Stomach (tissue), 8 donors: ENCODE measurements at regions not wholly inside any gene's neighbourhood (a gene's known extent, or its start where the extent isn't known, plus 50 kb on each side); places are given as distances from the start of the nearest gene placed in this dataset.

Experiments used
- DNase-seq, 2 donors: peaks; one replicate each; pipeline versions ENCODE4 v3.0.0 to v3.0.0-alpha.2; 2013 to 2019
- H3K27ac ChIP-seq, 5 donors: fragments of 200-600 bp in 4 of 5; sonication (generic) in 4 of 5; one replicate each; pipeline ENCODE4 v1.5.1; 2013 to 2019; ENCODE audit warnings: mild to moderate bottlenecking in 1 of 5, moderate library complexity in 1 of 5
- H3K27me3 ChIP-seq, 3 donors: fragments of 200-600 bp; sonication (generic); one replicate each; pipeline ENCODE4 v1.5.1; 2017 to 2019; ENCODE audit warnings: mixed run types in 1 of 3
- H3K36me3 ChIP-seq, 4 donors: fragments of 200-600 bp; sonication (generic); 1 replicate in 3 of 4; 2 replicates in 1 of 4; pipeline ENCODE4 v1.5.1; 2016 to 2019
- H3K4me1 ChIP-seq, 4 donors: fragments of 200-600 bp; sonication (generic); one replicate each; pipeline ENCODE4 v1.5.1; 2016 to 2019
- H3K4me3 ChIP-seq, 4 donors: fragments of 200-600 bp; sonication (generic) in 3 of 4; one replicate each; pipeline ENCODE4 v1.5.1; 2016 to 2019; ENCODE audit warnings: mild to moderate bottlenecking in 1 of 4
- H3K9me3 ChIP-seq, 4 donors: fragments of 200-600 bp; sonication (generic); one replicate each; pipeline ENCODE4 v1.5.1; 2016 to 2019
- EP300 ChIP-seq: sonication (generic); formaldehyde crosslinking; IDR thresholded peaks from one replicate; pipeline ENCODE4 v1.6.1; 2017; ENCODE audit warnings: antibody characterized with exemption
- POLR2A ChIP-seq, 4 donors: fragments of 450-650 bp; IDR thresholded peaks; one replicate each; pipeline ENCODE4 v1.6.1; 2016; ENCODE audit warnings: antibody characterized with exemption in 4 of 4, control low read depth in 2 of 4, mild to moderate bottlenecking in 1 of 4, moderate library complexity in 1 of 4
- POLR2AphosphoS5 ChIP-seq, 3 donors: sonication (generic); formaldehyde crosslinking; IDR thresholded peaks; one replicate each; pipeline ENCODE4 v1.6.1; 2016; ENCODE audit warnings: antibody characterized with exemption in 3 of 3
- WGBS, 5 donors: extraction: QIAGEN DNeasy Blood & Tissue Kit in 3 of 5; methylation state at CpG; one replicate each; pipeline versions ENCODE4 v1.1.5 to v1.1.7; 2013 to 2018; 5-methylcytosine and 5-hydroxymethylcytosine counted together
- intact Hi-C: fragments of 100-400 bp; cut with DNase I; formaldehyde crosslinking; loops from one replicate; pipeline ENCODE4 v1.15.1; 2023; ENCODE audit warnings: low total_unique reads
- TF ChIP-seq, protein P1 (sequence below), 7 experiments: fragments of 450-650 bp in 4 of 7; fragments of 200-600 bp in 3 of 7; sonication (generic) in 3 of 7; IDR thresholded peaks; one replicate each; pipeline ENCODE4 v1.5.1; 2016 to 2019; ENCODE audit warnings: antibody characterized with exemption in 7 of 7, control low read depth in 2 of 7, mild to moderate bottlenecking in 1 of 7
- donor health status: healthy with polysubstance abuse.
- donor health status: Bipolar disorder and iron deficiency.
- donor health status: healthy.

DNA sequence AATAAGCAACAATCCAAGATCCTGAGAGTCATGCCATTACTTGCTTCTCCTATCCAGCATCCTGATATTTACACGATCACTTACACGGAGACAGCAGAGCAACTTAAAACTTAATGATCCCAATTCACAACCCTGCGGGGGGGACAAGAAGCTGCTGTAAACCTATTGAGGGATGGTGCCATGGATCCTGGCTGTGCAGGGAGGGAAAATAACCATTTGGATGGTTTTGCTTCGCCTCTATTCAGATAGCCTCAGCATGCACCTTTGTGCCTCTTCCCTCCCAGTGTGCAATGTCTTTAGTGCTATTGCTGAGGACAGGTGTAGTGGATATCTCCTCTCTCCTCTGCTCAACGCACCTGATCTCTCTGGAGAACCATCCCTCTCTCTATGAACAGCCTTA is 89.7 kb upstream of the PPARGC1A start:
- intact Hi-C loops: no loop called here
- H3K27me3 ChIP-seq: no peaks in the 10 kb centered on the region
- H3K4me1 ChIP-seq: no peaks in the 10 kb centered on the region
- 74 to 83% (median 78%) methylated on average over 5 of the region's 5 CpGs for WGBS, 5 donors
- no peak for TF ChIP-seq EP300
- TF ChIP-seq, protein P1, sequence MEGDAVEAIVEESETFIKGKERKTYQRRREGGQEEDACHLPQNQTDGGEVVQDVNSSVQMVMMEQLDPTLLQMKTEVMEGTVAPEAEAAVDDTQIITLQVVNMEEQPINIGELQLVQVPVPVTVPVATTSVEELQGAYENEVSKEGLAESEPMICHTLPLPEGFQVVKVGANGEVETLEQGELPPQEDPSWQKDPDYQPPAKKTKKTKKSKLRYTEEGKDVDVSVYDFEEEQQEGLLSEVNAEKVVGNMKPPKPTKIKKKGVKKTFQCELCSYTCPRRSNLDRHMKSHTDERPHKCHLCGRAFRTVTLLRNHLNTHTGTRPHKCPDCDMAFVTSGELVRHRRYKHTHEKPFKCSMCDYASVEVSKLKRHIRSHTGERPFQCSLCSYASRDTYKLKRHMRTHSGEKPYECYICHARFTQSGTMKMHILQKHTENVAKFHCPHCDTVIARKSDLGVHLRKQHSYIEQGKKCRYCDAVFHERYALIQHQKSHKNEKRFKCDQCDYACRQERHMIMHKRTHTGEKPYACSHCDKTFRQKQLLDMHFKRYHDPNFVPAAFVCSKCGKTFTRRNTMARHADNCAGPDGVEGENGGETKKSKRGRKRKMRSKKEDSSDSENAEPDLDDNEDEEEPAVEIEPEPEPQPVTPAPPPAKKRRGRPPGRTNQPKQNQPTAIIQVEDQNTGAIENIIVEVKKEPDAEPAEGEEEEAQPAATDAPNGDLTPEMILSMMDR (IDR thresholded peaks at IDR 0.05): no peak
- TF ChIP-seq POLR2AphosphoS5 (IDR thresholded peaks at IDR 0.05): no peak
- TF ChIP-seq POLR2A (IDR thresholded peaks at IDR 0.05): no peak
- H3K27ac ChIP-seq: no peak overlapping the region
- H3K9me3 ChIP-seq: no peaks in the 10 kb centered on the region
- H3K4me3 ChIP-seq: no peak overlapping the region
- no peak for DNase-seq
- H3K36me3 ChIP-seq: no peaks in the 10 kb centered on the region

DNA sequence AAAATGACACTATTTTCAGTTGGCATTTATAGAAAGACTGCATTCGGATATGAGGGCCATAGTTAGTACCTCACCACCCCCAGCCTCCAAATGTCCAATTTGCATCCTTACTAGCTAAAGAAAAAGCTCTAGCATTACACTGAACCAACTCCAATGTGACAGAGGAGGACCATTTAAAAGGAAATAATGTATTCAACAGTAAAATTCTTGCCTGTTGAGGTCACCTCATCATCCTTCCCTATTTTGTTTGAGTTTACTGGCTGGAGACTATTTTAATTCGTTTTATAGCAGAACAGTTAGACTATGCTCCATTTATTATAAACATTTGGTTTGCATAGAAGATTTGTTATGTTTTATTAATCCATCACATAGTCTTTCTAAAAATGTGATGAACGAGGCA is 88.2 kb upstream of the PPARGC1A start:
- H3K36me3 ChIP-seq: no peaks in the 10 kb centered on the region
- no peak overlapping the region for H3K4me3 ChIP-seq
- WGBS, 5 donors: 56 to 70% (median 62%) methylated on average over 3 of the region's 3 CpGs
- no peaks in the 10 kb centered on the region for H3K27me3 ChIP-seq
- H3K9me3 ChIP-seq: no peaks in the 10 kb centered on the region
- intact Hi-C loops: no loop called here
- no peak overlapping the region for H3K27ac ChIP-seq
- no peaks in the 10 kb centered on the region for H3K4me1 ChIP-seq
- DNase-seq: no peak
- TF ChIP-seq POLR2A (IDR thresholded peaks at IDR 0.05) (no peak), EP300 (no peak), POLR2AphosphoS5 (IDR thresholded peaks at IDR 0.05) (no peak)
- TF ChIP-seq, protein P1 (IDR thresholded peaks at IDR 0.05): no peak

DNA sequence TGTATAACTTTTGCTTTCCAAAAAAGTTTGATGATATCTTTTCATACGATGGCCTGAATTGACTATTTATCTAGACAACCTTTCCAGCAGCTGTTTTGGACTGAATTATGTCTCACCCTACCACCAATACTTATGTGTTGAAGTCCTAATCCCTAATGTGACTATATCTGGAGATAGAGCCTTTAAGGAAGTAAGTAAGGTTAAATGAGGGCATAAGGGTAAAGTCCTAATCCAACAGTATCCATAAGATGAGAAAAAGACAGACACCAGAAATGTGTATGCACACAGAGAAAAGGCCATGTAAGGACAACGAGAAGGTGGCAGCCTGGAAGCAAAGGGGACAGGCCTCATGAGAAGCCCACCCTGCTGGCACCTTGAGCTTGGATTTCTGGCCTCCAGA is 86.6 kb upstream of the PPARGC1A start:
- TF ChIP-seq POLR2AphosphoS5 (IDR thresholded peaks at IDR 0.05): no peak
- TF ChIP-seq, protein P1 (IDR thresholded peaks at IDR 0.05): no peak
- no peak for TF ChIP-seq POLR2A (IDR thresholded peaks at IDR 0.05)
- TF ChIP-seq EP300: no peak
- Histone ChIP-seq H3K27ac (no peak overlapping the region), H3K27me3 (no peaks in the 10 kb centered on the region), H3K9me3 (no peaks in the 10 kb centered on the region), H3K36me3 (no peaks in the 10 kb centered on the region), H3K4me1 (no peaks in the 10 kb centered on the region), H3K4me3 (no peak overlapping the region)
- DNase-seq: no peak
- WGBS, 5 donors: 72 to 80% (median 77%) methylated on average over 2 of the region's 2 CpGs
- intact Hi-C loops: no loop called here

DNA sequence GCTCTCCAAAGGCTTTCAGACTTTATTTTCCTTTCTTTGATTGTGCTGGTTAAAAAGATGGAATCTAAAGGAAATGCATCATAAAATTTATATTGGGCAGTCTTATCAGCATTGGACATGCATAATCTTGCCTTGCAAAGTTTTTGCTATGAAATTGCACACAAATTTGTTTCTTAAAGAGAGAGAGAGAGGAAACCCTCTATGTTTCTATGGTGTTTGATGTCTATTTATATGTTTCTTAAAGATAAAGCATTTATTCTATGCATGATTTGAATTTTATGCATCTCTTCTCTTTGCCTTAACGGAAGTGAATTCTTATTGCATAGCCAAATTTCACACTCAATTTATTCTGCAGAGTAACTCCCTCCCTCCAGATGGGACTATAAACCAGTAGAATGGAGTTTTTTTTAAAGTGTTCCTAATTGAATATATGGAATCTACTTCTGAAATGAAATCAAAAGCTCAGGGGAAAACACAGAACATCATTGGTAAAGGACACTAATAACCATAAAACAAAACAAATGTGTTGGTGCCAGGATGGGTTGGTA is 83.5 kb upstream of the PPARGC1A start:
- no peak overlapping the region for H3K4me3 ChIP-seq
- H3K36me3 ChIP-seq: no peaks in the 10 kb centered on the region
- no peak overlapping the region for H3K27ac ChIP-seq
- intact Hi-C loops: no loop called here
- TF ChIP-seq POLR2AphosphoS5 (IDR thresholded peaks at IDR 0.05): no peak
- TF ChIP-seq EP300: no peak
- no peak for TF ChIP-seq POLR2A (IDR thresholded peaks at IDR 0.05)
- TF ChIP-seq, protein P1 (IDR thresholded peaks at IDR 0.05): no peak
- peaks cover 0 to 6% (median 0%) of the 10 kb centered on the region in 4 donors for H3K4me1 ChIP-seq
- no peak for DNase-seq
- 81 to 87% (median 83%) methylated on average over 1 of the region's 1 CpG for WGBS, 5 donors
- H3K9me3 ChIP-seq: no peaks in the 10 kb centered on the region
- no peaks in the 10 kb centered on the region for H3K27me3 ChIP-seq
